Fibroblast of pulmonary artery (primary cell): ENCODE measurements at regions not wholly inside any gene's neighbourhood (a gene's known extent, or its start where the extent isn't known, plus 50 kb on each side); places are given as distances from the start of the nearest gene placed in this dataset.

Source experiments
- DNase-seq: peaks from one replicate; pipeline ENCODE4 v3.0.0-alpha.2; 2010; ENCODE audit warnings: low read depth
- H3K4me3 ChIP-seq: replicated peaks from 2 replicates; pipeline ENCODE4 v1.5.1; 2011; ENCODE audit warnings: low read depth, mild to moderate bottlenecking, control low read depth, low read length, moderate library complexity
- CTCF ChIP-seq: IDR thresholded peaks from 2 replicates; pipeline ENCODE4 v1.5.1; 2011; ENCODE audit warnings: mild to moderate bottlenecking, control low read depth, low read length, inconsistent platforms; ENCODE audit errors: missing control alignments

DNA sequence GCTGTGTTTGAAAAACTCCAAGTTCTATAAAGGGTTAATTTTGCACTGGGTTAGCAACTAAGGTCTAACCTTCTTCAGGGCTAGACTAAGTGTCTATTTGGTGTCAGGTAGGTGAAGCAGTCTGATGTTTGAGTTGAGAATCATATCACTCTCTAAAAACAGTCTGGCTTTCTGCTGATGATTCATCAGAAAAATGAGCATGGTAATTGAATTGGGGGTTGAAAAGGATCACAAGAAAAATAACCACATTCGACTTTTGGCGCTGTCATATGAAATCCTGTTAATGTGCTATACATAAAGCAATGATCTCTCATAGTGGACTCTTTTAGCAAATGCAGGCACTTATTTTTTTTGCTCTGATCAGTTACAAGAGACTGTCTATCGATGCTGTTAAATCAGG, 242.2 kb upstream of the AZI2 start:
- DNase-seq, result no peak
- TF ChIP-seq CTCF, result no peak
- H3K4me3 ChIP-seq, result no peak overlapping the region

DNA sequence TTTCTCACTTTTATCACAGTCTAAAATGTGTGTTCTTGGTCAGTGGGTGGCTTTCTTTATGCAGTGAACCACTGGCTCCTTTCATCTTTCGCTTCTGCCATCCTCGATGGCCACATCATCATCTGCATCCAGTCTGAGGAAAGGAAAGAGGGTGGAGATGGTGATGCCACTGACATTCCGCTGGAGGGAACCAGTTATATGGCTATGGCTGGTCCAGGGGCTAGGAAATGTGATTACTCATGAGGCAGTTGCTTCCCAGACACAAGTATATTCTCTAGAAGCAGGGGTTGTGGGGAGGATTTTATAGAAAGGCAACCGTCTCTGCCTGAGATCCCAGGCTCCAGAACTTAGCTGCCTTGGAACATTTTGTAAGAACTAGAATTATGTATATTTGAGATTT, 246.7 kb upstream of the AZI2 start:
- H3K4me3 ChIP-seq, result no peak overlapping the region
- DNase-seq, result no peak
- TF ChIP-seq CTCF, result no peak

DNA sequence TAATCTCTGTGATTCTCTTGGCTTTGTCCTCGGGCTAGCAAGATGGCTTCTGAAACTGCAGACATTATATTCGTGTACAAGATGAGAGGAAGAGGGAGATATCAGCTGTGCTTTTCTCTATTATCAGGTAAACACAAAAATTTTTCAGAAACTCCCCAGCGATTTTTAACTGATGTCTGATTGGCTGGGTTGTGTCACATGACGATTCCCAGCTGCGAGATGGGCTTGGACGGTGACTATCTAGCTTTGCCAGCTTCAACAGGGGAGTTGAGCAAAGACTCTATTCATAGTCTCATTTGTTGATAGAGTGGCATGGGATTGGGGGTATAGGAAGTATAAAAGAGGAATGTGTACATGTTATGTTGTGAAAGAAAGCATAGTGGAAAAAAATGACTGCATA, 248.8 kb upstream of the AZI2 start:
- no peak for DNase-seq
- no peak for TF ChIP-seq CTCF
- no peak overlapping the region for H3K4me3 ChIP-seq

DNA sequence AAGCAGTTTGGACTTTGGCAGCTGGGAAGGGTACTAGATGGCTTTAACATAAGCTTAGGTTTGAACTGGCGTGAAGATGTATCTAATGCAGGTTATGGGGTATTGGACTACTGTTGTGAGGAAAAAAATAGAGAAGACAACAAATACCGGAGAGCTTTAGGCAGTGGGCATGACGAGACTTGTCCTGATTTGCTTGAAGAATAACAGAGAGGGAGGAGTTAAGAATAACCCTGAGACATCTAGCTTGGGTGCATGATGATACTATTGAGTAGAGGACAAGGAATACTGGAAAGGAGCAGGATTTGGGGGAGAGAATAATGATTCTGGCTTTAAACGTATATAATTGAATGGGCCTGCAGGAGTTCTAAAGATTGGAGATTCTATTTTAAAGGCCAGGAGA, 249.5 kb upstream of the AZI2 start:
- TF ChIP-seq CTCF, result no peak
- H3K4me3 ChIP-seq, result no peak overlapping the region
- DNase-seq, result no peak

DNA sequence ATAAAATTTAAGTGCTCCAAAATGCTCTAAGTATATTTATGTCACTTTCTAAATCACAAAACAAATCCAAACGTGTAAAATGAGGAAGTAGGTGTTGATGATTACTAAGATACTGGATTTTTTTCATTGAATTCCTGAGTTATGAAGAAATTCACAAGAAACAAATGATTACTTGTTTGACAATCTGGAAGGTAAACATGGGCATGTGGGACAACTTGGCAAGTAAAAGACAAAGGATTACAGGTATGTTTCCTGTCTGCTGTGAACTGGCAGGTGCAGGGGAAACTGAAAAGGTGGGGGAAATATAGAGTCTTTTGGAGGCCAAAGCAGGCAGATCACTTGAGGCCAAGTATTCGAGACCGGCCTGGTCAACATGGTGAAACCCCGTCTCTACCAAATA, 252.7 kb upstream of the AZI2 start:
- DNase-seq, result no peak
- TF ChIP-seq CTCF, result no peak
- no peak overlapping the region for H3K4me3 ChIP-seq

GRCh38 chr3:28606283-28606682, 257.7 kb upstream of the AZI2 start:
- TF ChIP-seq CTCF, result no peak
- no peak for DNase-seq
- H3K4me3 ChIP-seq, result no peak overlapping the region

DNA sequence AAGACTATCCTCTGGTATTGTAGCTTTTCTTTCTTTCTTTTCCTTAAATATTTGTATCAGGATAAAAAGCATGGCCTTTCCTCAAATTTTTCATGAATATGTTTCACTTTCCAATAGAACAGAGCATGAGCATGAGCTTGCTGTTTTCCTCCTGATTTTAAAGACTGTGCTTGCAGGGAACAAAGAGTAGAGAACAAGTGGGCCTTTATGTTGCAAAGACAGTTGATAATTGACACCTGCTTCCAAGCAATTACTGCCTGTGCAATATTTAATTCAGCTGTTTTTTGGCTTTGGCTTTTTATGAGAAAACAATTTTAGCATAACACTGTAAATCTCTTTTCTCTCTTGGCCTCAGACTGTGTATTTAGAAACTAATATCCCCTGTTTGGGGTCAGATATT, 263.6 kb upstream of the AZI2 start:
- H3K4me3 ChIP-seq, result no peak overlapping the region
- no peak for DNase-seq
- TF ChIP-seq CTCF, result no peak
